Astrocyte of the cerebellum (primary cell): ENCODE measurements at regions not wholly inside any gene's neighbourhood (a gene's known extent, or its start where the extent isn't known, plus 50 kb on each side); places are given as distances from the start of the nearest gene placed in this dataset.
A peak's percentile ranks its signal among the peaks of the same experiment; 100 is the strongest.

Source experiments
- DNase-seq: peaks from one replicate; pipeline ENCODE4 v3.0.0-alpha.2; 2011; ENCODE audit warnings: low read depth
- H3K4me3 ChIP-seq: 2 replicates; pipeline ENCODE4 v1.5.1; 2011; ENCODE audit warnings: mild to moderate bottlenecking, low read depth, low read length, moderate library complexity
- in situ Hi-C: cut with HindIII; loops from 2 replicates; pipeline ENCODE4 v1.10.0; 2017; ENCODE audit warnings: low sequenced_read_pairs
- TF ChIP-seq, protein P1 (sequence below): IDR thresholded peaks from 2 replicates; pipeline ENCODE4 v1.5.1; 2012; ENCODE audit warnings: low read length, low read depth, moderate library complexity, mild to moderate bottlenecking; ENCODE audit errors: missing control alignments

DNA sequence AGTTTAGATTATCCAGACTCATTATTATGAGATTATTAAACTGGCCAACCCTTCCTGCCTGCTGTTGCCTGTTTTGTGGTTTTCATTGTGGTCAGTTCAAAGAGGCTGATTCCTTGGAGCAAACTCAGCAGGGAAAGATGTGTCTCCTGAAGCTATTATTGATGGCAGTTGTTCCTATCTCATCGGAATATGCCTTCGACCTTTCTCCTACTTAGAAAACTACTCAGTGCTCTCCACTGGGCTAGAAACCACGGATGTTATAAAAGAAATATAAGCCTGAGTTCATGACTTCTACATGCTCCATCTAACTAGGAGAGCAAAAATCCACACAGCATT is 80.2 kb upstream of the NAV2 start:
- TF ChIP-seq, protein P1, sequence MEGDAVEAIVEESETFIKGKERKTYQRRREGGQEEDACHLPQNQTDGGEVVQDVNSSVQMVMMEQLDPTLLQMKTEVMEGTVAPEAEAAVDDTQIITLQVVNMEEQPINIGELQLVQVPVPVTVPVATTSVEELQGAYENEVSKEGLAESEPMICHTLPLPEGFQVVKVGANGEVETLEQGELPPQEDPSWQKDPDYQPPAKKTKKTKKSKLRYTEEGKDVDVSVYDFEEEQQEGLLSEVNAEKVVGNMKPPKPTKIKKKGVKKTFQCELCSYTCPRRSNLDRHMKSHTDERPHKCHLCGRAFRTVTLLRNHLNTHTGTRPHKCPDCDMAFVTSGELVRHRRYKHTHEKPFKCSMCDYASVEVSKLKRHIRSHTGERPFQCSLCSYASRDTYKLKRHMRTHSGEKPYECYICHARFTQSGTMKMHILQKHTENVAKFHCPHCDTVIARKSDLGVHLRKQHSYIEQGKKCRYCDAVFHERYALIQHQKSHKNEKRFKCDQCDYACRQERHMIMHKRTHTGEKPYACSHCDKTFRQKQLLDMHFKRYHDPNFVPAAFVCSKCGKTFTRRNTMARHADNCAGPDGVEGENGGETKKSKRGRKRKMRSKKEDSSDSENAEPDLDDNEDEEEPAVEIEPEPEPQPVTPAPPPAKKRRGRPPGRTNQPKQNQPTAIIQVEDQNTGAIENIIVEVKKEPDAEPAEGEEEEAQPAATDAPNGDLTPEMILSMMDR: no peak
- H3K4me3 ChIP-seq: no peak overlapping the region
- in situ Hi-C loops: no loop called here
- DNase-seq: peak; percentile 53

DNA sequence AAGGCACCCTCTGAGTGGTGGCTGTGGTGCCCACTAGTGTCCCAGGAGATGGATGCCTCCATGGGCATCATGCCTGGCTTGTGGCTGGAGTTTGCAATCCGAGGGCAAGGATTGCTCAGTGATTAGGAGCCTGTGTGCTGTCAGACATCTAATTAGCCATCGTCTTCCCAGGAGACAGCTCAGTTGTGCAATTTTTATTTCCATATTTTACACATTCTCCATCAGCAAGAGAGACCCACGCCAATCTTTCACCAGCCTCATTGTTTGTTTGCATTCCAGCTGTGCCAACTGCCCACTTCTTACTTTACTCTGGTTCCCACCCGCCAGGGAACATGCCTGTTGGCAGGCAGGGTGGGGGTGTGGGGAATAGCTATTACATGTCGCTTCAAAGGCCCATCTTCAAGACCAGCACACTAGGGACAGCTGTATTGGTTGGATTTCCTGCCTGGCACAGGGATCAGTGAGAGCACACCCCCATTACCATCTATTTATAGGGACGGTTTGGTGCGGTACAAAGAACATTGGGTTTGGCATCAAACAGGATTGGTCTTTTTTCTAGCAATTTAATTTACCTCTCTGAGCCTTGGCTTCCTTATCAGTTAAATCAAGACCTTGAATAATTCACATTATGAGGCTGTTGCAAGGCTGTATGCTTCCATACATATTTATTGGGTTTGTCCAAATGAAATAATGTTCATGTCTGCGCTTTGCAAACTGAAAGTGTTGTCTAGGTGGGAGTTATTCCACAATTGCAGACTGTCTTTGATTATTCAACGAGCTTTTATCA is 80.7 kb upstream of the NAV2 start:
- in situ Hi-C loops: no loop called here
- TF ChIP-seq, protein P1: no peak
- H3K4me3 ChIP-seq: no peak overlapping the region
- no peak for DNase-seq

DNA sequence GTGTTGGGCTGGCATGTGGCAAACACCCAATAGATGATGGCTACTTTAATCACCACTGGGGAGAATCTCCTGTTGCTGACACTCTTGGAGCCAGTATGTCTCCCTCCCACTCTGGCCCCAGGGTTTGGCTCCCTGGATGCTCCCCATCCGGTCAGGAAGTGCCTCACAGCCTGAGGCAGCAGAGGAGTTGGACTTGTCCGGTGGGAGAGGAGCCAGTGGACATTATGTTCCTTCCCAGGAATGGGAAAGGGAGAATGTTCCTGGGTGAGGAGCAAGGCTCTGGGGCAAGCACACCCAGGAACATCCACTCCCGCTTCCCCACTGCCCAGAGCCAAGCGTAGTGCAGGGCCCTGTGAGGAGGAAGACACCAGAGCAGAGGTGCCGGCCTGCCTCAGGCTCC is 84.6 kb upstream of the NAV2 start:
- H3K4me3 ChIP-seq: no peak overlapping the region
- TF ChIP-seq, protein P1: no peak
- no peak for DNase-seq
- in situ Hi-C loops: no loop called here

DNA sequence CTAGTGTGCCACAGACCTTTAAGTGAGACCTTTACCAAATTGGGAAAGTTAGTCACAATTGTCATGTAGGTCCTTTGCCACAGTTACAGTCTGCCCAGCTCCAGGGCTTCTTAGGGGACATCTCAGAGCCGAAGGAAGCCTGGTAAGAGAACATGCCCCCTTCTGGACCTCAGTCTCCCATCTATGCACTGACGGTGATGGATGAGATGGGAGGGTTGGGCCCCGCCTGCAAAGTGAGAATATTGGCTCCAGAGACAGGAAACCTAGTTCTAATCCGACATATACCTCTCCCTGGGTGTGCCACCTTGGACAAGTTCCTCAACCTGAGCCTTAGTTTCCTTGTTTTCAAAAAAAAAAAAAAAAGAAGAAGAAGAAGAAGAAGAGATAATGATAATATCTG is 85.1 kb upstream of the NAV2 start:
- no peak for DNase-seq
- in situ Hi-C loops: no loop called here
- TF ChIP-seq, protein P1: no peak
- H3K4me3 ChIP-seq: no peak overlapping the region

DNA sequence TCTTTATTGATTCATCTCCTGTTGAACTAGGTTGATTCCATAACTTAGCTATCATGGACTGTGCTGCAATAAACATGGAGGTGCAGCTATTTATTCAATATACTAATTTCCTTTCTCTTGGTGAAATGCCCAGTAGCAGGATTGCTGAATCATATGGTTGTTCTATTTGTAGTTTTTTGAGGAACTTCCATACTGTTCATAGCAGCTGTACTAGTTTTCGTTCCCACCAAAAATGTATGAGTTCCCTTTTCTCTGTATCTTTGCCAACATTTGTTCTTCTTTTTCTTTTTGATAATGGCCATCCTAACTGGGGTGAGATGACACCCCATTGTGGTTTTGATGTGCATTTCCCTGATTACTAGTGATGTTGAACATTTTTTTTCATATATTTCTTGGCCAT is 87.2 kb upstream of the NAV2 start:
- in situ Hi-C loops: no loop called here

DNA sequence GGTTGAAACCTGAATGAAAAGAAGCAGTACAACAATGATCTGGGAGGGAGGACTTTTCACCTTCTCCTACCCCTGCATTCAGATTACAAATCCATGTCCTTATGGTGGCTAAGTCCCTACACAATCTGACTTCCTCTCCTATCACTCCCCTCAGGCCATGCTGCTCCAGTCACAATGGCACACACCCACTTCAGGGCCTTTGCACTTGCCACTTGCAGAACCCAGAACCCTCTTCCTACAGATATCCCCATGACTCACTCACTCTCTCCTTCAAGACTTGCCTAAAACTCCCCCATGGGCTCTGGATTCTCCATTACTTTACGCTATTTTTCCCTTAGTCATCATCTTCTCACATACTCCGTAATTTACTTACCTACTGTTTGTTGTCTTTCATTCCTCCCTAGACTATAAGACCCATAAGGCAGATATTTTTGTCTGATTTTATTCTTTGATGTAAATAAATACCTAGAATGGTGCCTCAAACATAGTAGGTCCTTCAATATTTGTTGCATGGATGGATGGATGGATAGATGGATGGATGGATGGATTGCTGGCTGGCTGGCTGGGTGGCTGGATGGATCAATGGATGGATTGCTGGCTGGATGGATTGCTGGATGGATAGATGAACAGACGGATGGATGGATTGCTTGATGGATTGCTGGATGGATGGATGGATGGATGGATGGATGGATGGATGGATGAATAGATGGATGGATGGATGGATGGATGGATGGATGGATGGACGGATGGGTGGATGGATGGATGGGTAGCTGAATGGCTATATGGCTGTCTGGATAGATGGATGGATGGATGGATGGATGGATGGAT is 94.7 kb upstream of the NAV2 start:
- TF ChIP-seq, protein P1: no peak
- no peak overlapping the region for H3K4me3 ChIP-seq
- in situ Hi-C loops: no loop called here
- no peak for DNase-seq

More for the DNA sequence above, 87.2 kb upstream of the NAV2 start:
- H3K4me3 ChIP-seq: no peak overlapping the region
- no peak for DNase-seq
- TF ChIP-seq, protein P1: no peak
